NB4 (cell line): ENCODE measurements at regions not wholly inside any gene's neighbourhood (a gene's known extent, or its start where the extent isn't known, plus 50 kb on each side); places are given as distances from the start of the nearest gene placed in this dataset.

Source experiments
- CTCF ChIP-seq: IDR thresholded peaks from one replicate; pipeline ENCODE4 v1.5.1; 2012; ENCODE audit warnings: low read depth, low read length
- MAX ChIP-seq: IDR thresholded peaks from 2 replicates; pipeline ENCODE4 v1.6.1; 2011; ENCODE audit warnings: low read depth, low read length
- POLR2A ChIP-seq: IDR thresholded peaks from 2 replicates; pipeline ENCODE4 v1.6.1; 2011; ENCODE audit warnings: mild to moderate bottlenecking; ENCODE audit not compliant: insufficient read length; ENCODE audit errors: extremely low read depth

DNA sequence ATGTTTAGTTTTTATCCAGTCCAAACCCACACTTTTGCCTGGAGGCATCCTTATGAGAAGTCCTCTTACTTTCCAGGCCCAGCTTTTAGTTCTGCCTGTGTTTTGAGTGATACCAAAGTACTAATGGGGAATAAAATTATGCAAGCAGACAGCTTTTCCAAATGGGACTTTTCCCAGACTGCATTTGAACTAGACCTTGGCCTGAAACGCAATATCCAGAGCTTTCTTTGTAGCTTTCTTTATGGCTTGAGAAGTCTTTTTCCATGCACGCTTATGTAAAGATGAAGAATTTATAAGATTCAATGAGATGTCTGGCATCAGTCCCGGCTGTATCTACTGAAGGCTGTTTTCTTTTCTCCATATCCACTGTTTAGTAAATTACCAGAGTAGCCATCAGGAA is 236.6 kb upstream of the RAB4A start:
- TF ChIP-seq CTCF (no peak), POLR2A (no peak), MAX (no peak)
